ENCODE measurements at regions not wholly inside any gene's neighbourhood (a gene's known extent, or its start where the extent isn't known, plus 50 kb on each side); places are given as distances from the start of the nearest gene placed in this dataset.

DNA sequence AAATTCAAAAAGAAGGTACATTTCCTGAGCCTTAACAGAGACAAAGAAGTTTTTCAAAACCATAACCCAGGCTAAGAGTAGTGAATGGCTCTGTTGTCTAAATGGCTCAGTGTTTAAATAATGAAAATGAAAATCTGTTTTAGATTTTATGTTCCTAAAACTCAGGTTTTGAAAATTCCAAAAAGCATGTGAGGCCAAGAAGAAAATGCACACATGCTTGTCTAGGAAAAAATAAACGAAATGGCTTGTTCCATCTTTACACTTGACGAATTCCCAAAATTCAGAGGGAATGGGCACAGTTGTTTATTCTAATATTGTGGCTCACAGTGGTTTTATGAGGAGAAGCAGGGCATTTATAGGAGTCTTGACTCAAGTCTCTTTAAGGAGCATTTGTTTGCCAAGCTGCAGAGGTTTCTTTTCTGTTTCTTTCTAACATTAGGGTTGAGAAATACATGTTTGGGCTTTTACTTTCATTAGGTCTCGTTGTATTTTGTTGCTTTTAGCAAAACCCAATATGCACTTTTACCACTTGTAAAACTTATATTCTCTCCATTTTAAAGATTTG lies 527.6 kb upstream of the ANKRD30A start:
- Mint-ChIP-seq H3K36me3 (no peaks in the 10 kb centered on the region), H3K4me3 (no peak overlapping the region), H3K27ac (no peak overlapping the region), H3K27me3 (no peaks in the 10 kb centered on the region), H3K4me1 (no peaks in the 10 kb centered on the region), H3K9me3 (peaks cover 0 to 24% (median 9%) of the 10 kb centered on the region in 7 donors)
- Histone ChIP-seq H3K36me3 (ENCODE audit: control insufficient read depth, insufficient read depth, low read length) (no peaks in the 10 kb centered on the region), H3K4me1 (ENCODE audit: control insufficient read depth, insufficient read depth, low read length, poor library complexity, severe bottlenecking) (no peaks in the 10 kb centered on the region), H3K27ac (ENCODE audit: insufficient read depth, low read length, poor library complexity, severe bottlenecking) (no peak overlapping the region), H3K9me3 (ENCODE audit: control insufficient read depth in 2 of 2, low read length in 2 of 2) (peaks cover 0 to 1% of the 10 kb centered on the region in 2 experiments), H3K27me3 (ENCODE audit: control insufficient read depth, insufficient read depth, low read length) (no peaks in the 10 kb centered on the region), H3K4me3 (ENCODE audit: low read depth, low read length) (no peak overlapping the region)
- ATAC-seq (ENCODE audit: low read depth in 2 of 2), result no peak
- no peak for DNase-seq

DNA sequence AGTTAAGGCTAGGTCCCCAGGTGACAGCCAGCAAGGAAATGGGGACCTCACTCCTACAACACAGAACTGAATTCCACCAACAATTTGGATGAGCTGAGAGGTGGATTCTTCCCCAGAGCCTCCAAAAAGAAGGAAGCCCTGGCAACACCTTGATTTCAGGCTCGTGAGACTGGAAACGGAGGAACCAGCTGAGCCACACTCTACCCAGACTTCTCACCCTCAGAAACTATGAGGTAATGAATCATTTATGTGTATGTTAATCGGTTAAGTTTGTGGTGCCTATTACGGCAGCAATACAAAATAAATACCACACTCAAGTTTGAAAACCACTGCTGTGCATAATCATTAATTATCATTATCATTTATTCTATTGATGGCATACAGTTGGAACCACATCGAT lies 532.4 kb upstream of the ANKRD30A start:
- H3K9me3 ChIP-seq (ENCODE audit: control insufficient read depth in 2 of 2, low read length in 2 of 2), result peaks cover 0 to 4% of the 10 kb centered on the region in 2 experiments
- H3K27ac ChIP-seq (ENCODE audit: insufficient read depth, low read length, poor library complexity, severe bottlenecking), result no peak overlapping the region
- no peak overlapping the region for H3K4me3 Mint-ChIP-seq
- H3K27ac Mint-ChIP-seq, result no peak overlapping the region
- H3K4me1 Mint-ChIP-seq, result no peaks in the 10 kb centered on the region
- H3K4me1 ChIP-seq (ENCODE audit: control insufficient read depth, insufficient read depth, low read length, poor library complexity, severe bottlenecking), result no peaks in the 10 kb centered on the region
- ATAC-seq (ENCODE audit: low read depth in 2 of 2) (no peak), DNase-seq (no peak)
- no peaks in the 10 kb centered on the region for H3K36me3 Mint-ChIP-seq
- no peak overlapping the region for H3K4me3 ChIP-seq (ENCODE audit: low read depth, low read length)
- H3K27me3 ChIP-seq (ENCODE audit: control insufficient read depth, insufficient read depth, low read length), result no peaks in the 10 kb centered on the region
- peaks cover 2 to 29% (median 6%) of the 10 kb centered on the region in 7 donors for H3K9me3 Mint-ChIP-seq
- no peaks in the 10 kb centered on the region for H3K36me3 ChIP-seq (ENCODE audit: control insufficient read depth, insufficient read depth, low read length)
- H3K27me3 Mint-ChIP-seq, result no peaks in the 10 kb centered on the region

DNA sequence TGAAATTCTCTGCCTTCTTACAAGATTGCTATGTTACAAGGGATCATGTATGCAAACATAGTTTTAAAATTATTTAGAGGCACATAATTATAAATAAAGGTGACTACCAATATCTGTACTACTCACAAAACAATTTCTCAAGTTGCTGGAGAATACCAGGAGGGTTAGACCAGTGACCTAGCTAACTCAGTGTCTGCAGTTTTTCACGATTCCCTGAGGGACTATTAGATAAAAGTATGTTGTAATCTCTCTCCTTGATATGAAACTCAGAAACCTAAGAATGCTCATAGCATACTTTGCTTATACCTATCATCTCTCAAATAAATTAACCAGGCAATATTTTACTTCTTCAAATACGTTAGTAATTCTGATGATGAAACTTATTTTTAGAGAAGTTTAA lies 534.0 kb upstream of the ANKRD30A start:
- Mint-ChIP-seq H3K9me3 (peaks cover 2 to 25% (median 6%) of the 10 kb centered on the region in 7 donors), H3K4me1 (no peaks in the 10 kb centered on the region), H3K4me3 (no peak overlapping the region), H3K27ac (no peak overlapping the region), H3K27me3 (no peaks in the 10 kb centered on the region), H3K36me3 (no peaks in the 10 kb centered on the region)
- Histone ChIP-seq H3K4me1 (ENCODE audit: control insufficient read depth, insufficient read depth, low read length, poor library complexity, severe bottlenecking) (no peaks in the 10 kb centered on the region), H3K9me3 (ENCODE audit: control insufficient read depth in 2 of 2, low read length in 2 of 2) (peaks cover 0 to 4% of the 10 kb centered on the region in 2 experiments), H3K36me3 (ENCODE audit: control insufficient read depth, insufficient read depth, low read length) (no peaks in the 10 kb centered on the region), H3K4me3 (ENCODE audit: low read depth, low read length) (no peak overlapping the region), H3K27me3 (ENCODE audit: control insufficient read depth, insufficient read depth, low read length) (no peaks in the 10 kb centered on the region), H3K27ac (ENCODE audit: insufficient read depth, low read length, poor library complexity, severe bottlenecking) (no peak overlapping the region)
- ATAC-seq (ENCODE audit: low read depth in 2 of 2), result no peak
- DNase-seq, result no peak

DNA sequence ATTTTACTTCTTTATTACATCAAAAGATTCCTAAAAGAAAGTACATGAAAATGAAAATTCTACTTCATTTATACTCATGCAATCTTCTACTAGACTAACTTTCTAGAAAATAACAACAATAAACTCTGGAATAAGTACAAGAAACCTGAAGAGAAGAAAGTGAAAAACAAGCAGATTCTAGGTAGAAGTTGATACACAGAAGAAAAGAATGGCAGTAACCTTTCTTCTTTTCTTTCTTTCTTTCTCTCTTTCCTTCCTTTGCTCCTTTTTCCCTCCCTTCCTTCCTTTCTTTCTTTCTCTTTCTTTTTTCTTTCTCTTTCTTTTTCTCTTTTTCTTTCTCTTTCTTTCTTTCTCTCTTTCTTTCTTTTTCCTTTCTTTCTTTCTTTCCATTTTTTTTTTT lies 541.7 kb upstream of the ANKRD30A start:
- no peaks in the 10 kb centered on the region for H3K9me3 ChIP-seq (ENCODE audit: control insufficient read depth in 2 of 2, low read length in 2 of 2)
- H3K4me1 ChIP-seq (ENCODE audit: control insufficient read depth, insufficient read depth, low read length, poor library complexity, severe bottlenecking), result no peaks in the 10 kb centered on the region
- H3K4me3 ChIP-seq (ENCODE audit: low read depth, low read length), result no peak overlapping the region
- Mint-ChIP-seq H3K27ac (no peak overlapping the region), H3K4me3 (no peak overlapping the region), H3K9me3 (peaks cover 2 to 20% (median 8%) of the 10 kb centered on the region in 7 donors), H3K27me3 (no peaks in the 10 kb centered on the region), H3K4me1 (no peaks in the 10 kb centered on the region), H3K36me3 (no peaks in the 10 kb centered on the region)
- no peaks in the 10 kb centered on the region for H3K27me3 ChIP-seq (ENCODE audit: control insufficient read depth, insufficient read depth, low read length)
- DNase-seq (no peak), ATAC-seq (ENCODE audit: low read depth in 2 of 2) (no peak)
- H3K36me3 ChIP-seq (ENCODE audit: control insufficient read depth, insufficient read depth, low read length), result no peaks in the 10 kb centered on the region
- no peak overlapping the region for H3K27ac ChIP-seq (ENCODE audit: insufficient read depth, low read length, poor library complexity, severe bottlenecking)

DNA sequence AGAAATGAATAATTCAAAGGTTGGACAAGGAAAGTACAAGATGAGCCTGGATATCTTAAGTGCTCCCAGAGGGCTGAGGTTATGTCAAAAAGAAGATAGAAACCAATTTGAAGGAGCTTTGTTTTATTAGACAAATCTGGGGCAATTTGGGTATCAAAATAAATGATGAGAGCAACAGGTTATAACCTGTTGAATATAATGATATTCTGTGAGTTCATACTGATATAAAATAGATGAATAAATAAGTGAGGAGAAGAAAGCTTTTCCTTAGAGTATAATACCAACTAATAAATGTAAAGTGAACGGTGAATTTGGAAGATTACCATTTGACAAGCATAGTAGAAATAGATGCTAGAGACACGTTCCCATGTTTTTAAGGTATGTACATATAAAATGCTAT lies 544.2 kb upstream of the ANKRD30A start:
- H3K36me3 Mint-ChIP-seq, result no peaks in the 10 kb centered on the region

DNA sequence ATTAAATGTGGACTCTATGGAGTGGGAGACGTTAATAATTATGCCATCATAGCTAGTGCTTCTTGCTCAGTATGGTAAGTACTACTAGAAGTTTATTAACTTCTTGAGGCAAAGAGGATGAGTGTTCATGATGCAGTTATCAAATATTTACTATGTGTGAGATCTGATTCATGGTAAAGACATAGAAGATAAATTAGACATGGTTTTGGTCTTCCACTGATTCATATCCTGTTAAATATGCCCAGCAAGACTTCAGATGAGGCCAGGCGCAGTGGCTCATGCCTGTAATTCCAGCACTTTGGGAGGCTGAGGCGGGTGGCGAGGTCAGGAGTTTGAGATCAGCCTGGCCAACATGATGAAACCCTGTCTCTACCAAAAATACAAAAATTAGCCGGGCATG lies 547.1 kb upstream of the ANKRD30A start:
- Mint-ChIP-seq H3K4me1 (no peaks in the 10 kb centered on the region), H3K27me3 (no peaks in the 10 kb centered on the region), H3K4me3 (no peak overlapping the region), H3K9me3 (peaks cover 5 to 32% (median 10%) of the 10 kb centered on the region in 7 donors), H3K27ac (no peak overlapping the region), H3K36me3 (no peaks in the 10 kb centered on the region)
- Histone ChIP-seq H3K27me3 (ENCODE audit: control insufficient read depth, insufficient read depth, low read length) (no peaks in the 10 kb centered on the region), H3K36me3 (ENCODE audit: control insufficient read depth, insufficient read depth, low read length) (no peaks in the 10 kb centered on the region), H3K4me3 (ENCODE audit: low read depth, low read length) (no peak overlapping the region), H3K27ac (ENCODE audit: insufficient read depth, low read length, poor library complexity, severe bottlenecking) (no peak overlapping the region), H3K4me1 (ENCODE audit: control insufficient read depth, insufficient read depth, low read length, poor library complexity, severe bottlenecking) (no peaks in the 10 kb centered on the region), H3K9me3 (ENCODE audit: control insufficient read depth in 2 of 2, low read length in 2 of 2) (no peaks in the 10 kb centered on the region)
- no peak for ATAC-seq (ENCODE audit: low read depth in 2 of 2)
- no peak for DNase-seq

More for the DNA sequence above, 544.2 kb upstream of the ANKRD30A start:
- Histone ChIP-seq H3K36me3 (ENCODE audit: control insufficient read depth, insufficient read depth, low read length) (no peaks in the 10 kb centered on the region), H3K9me3 (ENCODE audit: control insufficient read depth in 2 of 2, low read length in 2 of 2) (no peaks in the 10 kb centered on the region), H3K4me1 (ENCODE audit: control insufficient read depth, insufficient read depth, low read length, poor library complexity, severe bottlenecking) (no peaks in the 10 kb centered on the region), H3K27ac (ENCODE audit: insufficient read depth, low read length, poor library complexity, severe bottlenecking) (no peak overlapping the region), H3K4me3 (ENCODE audit: low read depth, low read length) (no peak overlapping the region), H3K27me3 (ENCODE audit: control insufficient read depth, insufficient read depth, low read length) (no peaks in the 10 kb centered on the region)
- ATAC-seq (ENCODE audit: low read depth in 2 of 2), result no peak
- H3K9me3 Mint-ChIP-seq, result peaks cover 5 to 31% (median 17%) of the 10 kb centered on the region in 7 donors
- no peak for DNase-seq
- no peaks in the 10 kb centered on the region for H3K27me3 Mint-ChIP-seq
- no peak overlapping the region for H3K27ac Mint-ChIP-seq
- H3K4me3 Mint-ChIP-seq, result no peak overlapping the region
- no peaks in the 10 kb centered on the region for H3K4me1 Mint-ChIP-seq

DNA sequence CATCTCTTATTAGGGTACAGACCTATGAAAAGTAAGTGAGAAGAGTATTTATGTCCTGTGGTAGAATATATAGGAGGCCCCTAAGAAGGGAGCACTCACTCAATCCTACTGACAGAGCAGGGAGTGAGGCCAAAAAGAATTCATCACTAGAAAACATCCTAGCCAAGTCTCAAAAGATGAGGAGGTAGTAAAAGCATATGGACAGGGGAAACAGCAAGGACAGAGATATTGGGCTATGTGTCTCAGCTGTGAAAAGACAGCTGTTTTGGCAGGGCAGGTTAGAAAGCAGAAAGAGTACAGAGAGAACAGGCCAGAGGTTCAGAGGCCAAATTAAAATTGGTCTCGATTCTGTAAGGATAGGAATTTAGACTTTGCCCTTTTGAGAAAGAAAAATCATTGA lies 548.3 kb upstream of the ANKRD30A start:
- no peak for ATAC-seq (ENCODE audit: low read depth in 2 of 2)
- Histone ChIP-seq H3K27me3 (ENCODE audit: control insufficient read depth, insufficient read depth, low read length) (no peaks in the 10 kb centered on the region), H3K9me3 (ENCODE audit: control insufficient read depth in 2 of 2, low read length in 2 of 2) (no peaks in the 10 kb centered on the region), H3K4me1 (ENCODE audit: control insufficient read depth, insufficient read depth, low read length, poor library complexity, severe bottlenecking) (no peaks in the 10 kb centered on the region), H3K36me3 (ENCODE audit: control insufficient read depth, insufficient read depth, low read length) (no peaks in the 10 kb centered on the region), H3K4me3 (ENCODE audit: low read depth, low read length) (no peak overlapping the region), H3K27ac (ENCODE audit: insufficient read depth, low read length, poor library complexity, severe bottlenecking) (no peak overlapping the region)
- peaks cover 4 to 28% (median 12%) of the 10 kb centered on the region in 7 donors for H3K9me3 Mint-ChIP-seq
- H3K27me3 Mint-ChIP-seq, result no peaks in the 10 kb centered on the region
- no peak for DNase-seq
- H3K4me3 Mint-ChIP-seq, result no peak overlapping the region
- H3K27ac Mint-ChIP-seq, result no peak overlapping the region
- H3K4me1 Mint-ChIP-seq, result no peaks in the 10 kb centered on the region
- H3K36me3 Mint-ChIP-seq, result no peaks in the 10 kb centered on the region

DNA sequence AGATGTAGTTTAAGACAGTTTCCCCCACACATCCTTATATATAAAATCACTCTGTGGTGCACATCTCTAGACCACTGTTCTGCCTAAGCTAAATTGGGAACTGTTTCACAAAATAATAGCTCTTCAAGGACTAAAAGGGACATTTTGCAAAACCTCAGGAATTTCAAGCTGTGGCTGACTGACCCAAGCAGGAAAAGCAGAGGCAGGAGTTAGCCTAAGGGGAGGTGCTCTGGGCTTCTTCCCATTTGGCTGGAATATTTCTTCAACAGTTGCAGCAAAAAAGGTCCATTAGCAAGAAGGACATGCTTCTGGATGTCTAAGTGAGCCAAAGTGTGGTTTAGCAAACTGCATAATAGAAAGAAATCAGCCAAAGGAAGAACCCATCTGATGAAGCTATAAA lies 551.2 kb upstream of the ANKRD30A start:
- Histone ChIP-seq H3K4me3 (ENCODE audit: low read depth, low read length) (no peak overlapping the region), H3K4me1 (ENCODE audit: control insufficient read depth, insufficient read depth, low read length, poor library complexity, severe bottlenecking) (no peaks in the 10 kb centered on the region), H3K27ac (ENCODE audit: insufficient read depth, low read length, poor library complexity, severe bottlenecking) (no peak overlapping the region), H3K9me3 (ENCODE audit: control insufficient read depth in 2 of 2, low read length in 2 of 2) (no peaks in the 10 kb centered on the region), H3K27me3 (ENCODE audit: control insufficient read depth, insufficient read depth, low read length) (no peaks in the 10 kb centered on the region), H3K36me3 (ENCODE audit: control insufficient read depth, insufficient read depth, low read length) (no peaks in the 10 kb centered on the region)
- no peaks in the 10 kb centered on the region for H3K4me1 Mint-ChIP-seq
- H3K27me3 Mint-ChIP-seq, result no peaks in the 10 kb centered on the region
- no peak overlapping the region for H3K27ac Mint-ChIP-seq
- H3K9me3 Mint-ChIP-seq, result peaks cover 4 to 22% (median 8%) of the 10 kb centered on the region in 7 donors
- H3K4me3 Mint-ChIP-seq, result no peak overlapping the region
- no peak for ATAC-seq (ENCODE audit: low read depth in 2 of 2)
- no peaks in the 10 kb centered on the region for H3K36me3 Mint-ChIP-seq
- no peak for DNase-seq
